Left renal pelvis (tissue), 4 donors: ENCODE measurements at regions not wholly inside any gene's neighbourhood (a gene's known extent, or its start where the extent isn't known, plus 50 kb on each side); places are given as distances from the start of the nearest gene placed in this dataset.
"Not testable (repeated sequence)": the region's sequence is repeated elsewhere in the genome, so short reads cannot be mapped to it uniquely, and the experiment has no call there.

Experiments
- DNase-seq, 4 donors: peaks; one replicate each; pipeline ENCODE4 v3.0.0-alpha.2; 2013; ENCODE audit warnings: low read depth in 4 of 4, low spot score in 3 of 4

GRCh38 chr3:8110966-8111798 lies 390.4 kb upstream of the LMCD1 start:
- DNase-seq, result peak; percentile 50 to 71 (median 56)

GRCh38 chr3:8112587-8112986 lies 389.0 kb upstream of the LMCD1 start:
- no peak for DNase-seq

GRCh38 chr3:8113626-8114025 lies 388.0 kb upstream of the LMCD1 start:
- DNase-seq, result no peak

GRCh38 chr3:8128686-8129085 lies 372.9 kb upstream of the LMCD1 start:
- peak; percentile 24 to 42 (median 30) for DNase-seq

GRCh38 chr3:8136553-8136952 lies 365.1 kb upstream of the LMCD1 start:
- no peak for DNase-seq

- DNase-seq, result no peak
Observed at GRCh38 chr3:8143186-8143585, 358.4 kb upstream of the LMCD1 start.

- no peak for DNase-seq
Observed at GRCh38 chr3:8145661-8146060, 356.0 kb upstream of the LMCD1 start.

- DNase-seq, result no peak
Observed at GRCh38 chr3:8147711-8148110, 353.9 kb upstream of the LMCD1 start.

GRCh38 chr3:8152821-8153418 lies 348.7 kb upstream of the LMCD1 start:
- DNase-seq, result no peak

GRCh38 chr3:8153800-8154199 lies 347.8 kb upstream of the LMCD1 start:
- DNase-seq, result no peak

GRCh38 chr3:8154617-8155016 lies 347.0 kb upstream of the LMCD1 start:
- DNase-seq, result no peak

- DNase-seq, result no peak
Observed at GRCh38 chr3:8156138-8156537, 345.5 kb upstream of the LMCD1 start.

- DNase-seq, result no peak
Observed at GRCh38 chr3:8156831-8157230, 344.8 kb upstream of the LMCD1 start.

GRCh38 chr3:8157640-8158039 lies 344.0 kb upstream of the LMCD1 start:
- no peak for DNase-seq

- DNase-seq, result no peak
Observed at GRCh38 chr3:8164145-8164544, 337.5 kb upstream of the LMCD1 start.

- DNase-seq, result no peak
Observed at GRCh38 chr3:8166014-8166413, 335.6 kb upstream of the LMCD1 start.

- DNase-seq, result no peak
Observed at GRCh38 chr3:8170971-8171508, 330.6 kb upstream of the LMCD1 start.

GRCh38 chr3:8173892-8174291 lies 327.7 kb upstream of the LMCD1 start:
- DNase-seq, result no peak

GRCh38 chr3:8176759-8177483 lies 324.7 kb upstream of the LMCD1 start:
- DNase-seq, result not testable (repeated sequence)

- not testable (repeated sequence) for DNase-seq
Observed at GRCh38 chr3:8178516-8178915, 323.1 kb upstream of the LMCD1 start.

GRCh38 chr3:8182904-8183303 lies 318.7 kb upstream of the LMCD1 start:
- DNase-seq, result no peak
